GM19324 (cell line): ENCODE measurements at regions not wholly inside any gene's neighbourhood (a gene's known extent, or its start where the extent isn't known, plus 50 kb on each side); places are given as distances from the start of the nearest gene placed in this dataset.
"Not testable (repeated sequence)": the region's sequence is repeated elsewhere in the genome, so short reads cannot be mapped to it uniquely, and the experiment has no call there.

Experiments used
- ATAC-seq: cut with Tn5 transposase; IDR thresholded peaks from one replicate; pipeline ENCODE4 v1.9.1; 2021; ENCODE audit warnings: mild to moderate bottlenecking, moderate library complexity; ENCODE audit not compliant: unreplicated experiment, low FRiP score

- no peak for ATAC-seq
These were observed 75.9 kb upstream of the MRPS6 start for GRCh38 chr21:33997436-33997835.

- ATAC-seq, result no peak
These were observed 78.8 kb upstream of the ATP5PO start for GRCh38 chr21:33994373-33994772.

- ATAC-seq, result no peak
These were observed 78.0 kb upstream of the ATP5PO start for GRCh38 chr21:33993286-33994231.

- not testable (repeated sequence) for ATAC-seq
These were observed 76.8 kb upstream of the ATP5PO start for GRCh38 chr21:33992412-33992811.

GRCh38 chr21:33991133-33991532 lies 75.5 kb upstream of the ATP5PO start:
- no peak for ATAC-seq

GRCh38 chr21:33989440-33989839 lies 73.8 kb upstream of the ATP5PO start:
- no peak for ATAC-seq

- no peak for ATAC-seq
These were observed 72.8 kb upstream of the ATP5PO start for GRCh38 chr21:33988237-33989017.

- no peak for ATAC-seq
These were observed 71.9 kb upstream of the ATP5PO start for GRCh38 chr21:33987461-33987860.

GRCh38 chr21:33985117-33986050 lies 69.8 kb upstream of the ATP5PO start:
- no peak for ATAC-seq

- ATAC-seq, result no peak
These were observed 68.4 kb upstream of the ATP5PO start for GRCh38 chr21:33984021-33984481.

GRCh38 chr21:33981391-33982101 lies 65.9 kb upstream of the ATP5PO start:
- ATAC-seq, result no peak

GRCh38 chr21:33980276-33980916 lies 64.8 kb upstream of the ATP5PO start:
- no peak for ATAC-seq

- no peak for ATAC-seq
These were observed 63.0 kb upstream of the ATP5PO start for GRCh38 chr21:33978585-33978984.

GRCh38 chr21:33977721-33978369 lies 62.2 kb upstream of the ATP5PO start:
- no peak for ATAC-seq

GRCh38 chr21:33977017-33977720 lies 61.6 kb upstream of the ATP5PO start:
- ATAC-seq, result no peak

GRCh38 chr21:33976082-33977016 lies 60.7 kb upstream of the ATP5PO start:
- ATAC-seq, result peak; percentile 65

- peak; percentile 73 for ATAC-seq
These were observed 60.0 kb upstream of the ATP5PO start for GRCh38 chr21:33975548-33976081.
